Colonic mucosa (tissue), 4 donors: ENCODE measurements at regions not wholly inside any gene's neighbourhood (a gene's known extent, or its start where the extent isn't known, plus 50 kb on each side); places are given as distances from the start of the nearest gene placed in this dataset.

ENCODE experiments used
- DNase-seq: peaks from one replicate; pipeline ENCODE4 v3.0.0-alpha.2; 2020
- H3K27ac ChIP-seq: fragments of 200-600 bp; one replicate; pipeline ENCODE4 v1.8.0; 2021
- H3K27me3 ChIP-seq: fragments of 200-600 bp; one replicate; pipeline ENCODE4 v1.8.0; 2021
- H3K36me3 ChIP-seq: fragments of 200-600 bp; one replicate; pipeline ENCODE4 v1.8.0; 2021
- H3K4me1 ChIP-seq: fragments of 200-600 bp; one replicate; pipeline ENCODE4 v1.8.0; 2021; ENCODE audit warnings: mild to moderate bottlenecking
- H3K4me3 ChIP-seq: fragments of 200-600 bp; one replicate; pipeline ENCODE4 v1.8.0; 2021
- H3K9ac ChIP-seq, 2 donors: one replicate each; pipeline ENCODE4 v1.7.0; 2013; ENCODE audit warnings: control low read depth in 2 of 2, low read depth in 2 of 2, low read length in 2 of 2
- H3K9me3 ChIP-seq: fragments of 200-600 bp; one replicate; pipeline ENCODE4 v1.8.0; 2021
- intact Hi-C: fragments of 100-400 bp; cut with DNase I; formaldehyde crosslinking; loops from one replicate; pipeline ENCODE4 v1.14.1; 2022
- TF ChIP-seq, protein P1 (sequence below): fragments of 200-600 bp; IDR thresholded peaks from one replicate; pipeline ENCODE4 v1.8.0; 2022; ENCODE audit warnings: antibody characterized with exemption, mild to moderate bottlenecking
- donor health status: healthy.
- donor health status: DM: no; HTN: no; CAD: no.
- donor health status: DM: no; HTN: no; CAD: no.

DNA sequence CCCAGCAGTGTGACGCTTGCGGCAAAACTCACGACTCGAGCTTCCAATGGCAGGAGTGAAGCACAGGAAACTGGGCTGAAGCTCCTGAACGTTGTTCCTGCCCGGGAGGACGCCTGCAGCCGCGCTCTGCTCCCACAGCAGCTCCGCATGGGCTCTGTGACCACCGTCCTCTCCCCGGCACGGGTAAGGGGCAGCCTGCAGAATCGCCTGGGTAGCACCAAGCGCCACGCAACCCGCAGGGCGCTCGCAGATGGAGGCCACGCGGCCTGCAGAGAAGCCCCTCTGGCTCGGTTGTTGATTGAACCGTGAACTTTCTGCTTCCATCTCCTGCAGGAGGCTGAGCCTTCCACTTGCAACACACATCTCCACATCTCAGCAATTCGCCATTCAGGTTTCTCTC lies 63.3 kb upstream of the ZNF236 start:
- H3K27ac ChIP-seq = no peak overlapping the region
- H3K36me3 ChIP-seq = no peaks in the 10 kb centered on the region
- no peaks in the 10 kb centered on the region for H3K4me1 ChIP-seq
- no peaks in the 10 kb centered on the region for H3K27me3 ChIP-seq
- no peak overlapping the region for H3K4me3 ChIP-seq
- DNase-seq = no peak
- H3K9me3 ChIP-seq = no peaks in the 10 kb centered on the region
- intact Hi-C loops = no loop called here
- H3K9ac ChIP-seq = no peak overlapping the region
- TF ChIP-seq, protein P1, sequence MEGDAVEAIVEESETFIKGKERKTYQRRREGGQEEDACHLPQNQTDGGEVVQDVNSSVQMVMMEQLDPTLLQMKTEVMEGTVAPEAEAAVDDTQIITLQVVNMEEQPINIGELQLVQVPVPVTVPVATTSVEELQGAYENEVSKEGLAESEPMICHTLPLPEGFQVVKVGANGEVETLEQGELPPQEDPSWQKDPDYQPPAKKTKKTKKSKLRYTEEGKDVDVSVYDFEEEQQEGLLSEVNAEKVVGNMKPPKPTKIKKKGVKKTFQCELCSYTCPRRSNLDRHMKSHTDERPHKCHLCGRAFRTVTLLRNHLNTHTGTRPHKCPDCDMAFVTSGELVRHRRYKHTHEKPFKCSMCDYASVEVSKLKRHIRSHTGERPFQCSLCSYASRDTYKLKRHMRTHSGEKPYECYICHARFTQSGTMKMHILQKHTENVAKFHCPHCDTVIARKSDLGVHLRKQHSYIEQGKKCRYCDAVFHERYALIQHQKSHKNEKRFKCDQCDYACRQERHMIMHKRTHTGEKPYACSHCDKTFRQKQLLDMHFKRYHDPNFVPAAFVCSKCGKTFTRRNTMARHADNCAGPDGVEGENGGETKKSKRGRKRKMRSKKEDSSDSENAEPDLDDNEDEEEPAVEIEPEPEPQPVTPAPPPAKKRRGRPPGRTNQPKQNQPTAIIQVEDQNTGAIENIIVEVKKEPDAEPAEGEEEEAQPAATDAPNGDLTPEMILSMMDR = no peak

DNA sequence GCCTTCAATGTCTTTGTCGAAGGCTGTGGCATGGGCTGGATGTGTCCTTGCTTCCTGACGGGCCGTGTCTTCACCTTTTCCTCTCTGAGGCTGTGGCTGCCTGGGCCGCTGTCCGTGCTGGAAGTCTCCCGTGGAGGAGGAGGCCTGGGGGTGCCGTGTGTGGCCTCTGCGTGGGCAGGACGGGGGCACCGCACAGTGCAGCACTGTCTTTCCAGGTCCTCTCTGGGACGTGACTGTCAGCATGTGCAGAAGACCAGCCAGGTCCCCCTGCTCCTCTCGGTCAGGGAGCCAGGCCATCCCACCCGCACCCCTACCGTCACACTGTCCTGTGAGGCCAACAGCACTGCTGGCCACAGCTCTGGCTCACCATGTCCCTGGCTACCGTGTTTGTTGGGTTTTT lies 64.4 kb upstream of the ZNF236 start:
- Histone ChIP-seq H3K27me3 (no peaks in the 10 kb centered on the region), H3K9me3 (no peaks in the 10 kb centered on the region), H3K27ac (no peak overlapping the region), H3K9ac (no peak overlapping the region), H3K4me3 (no peak overlapping the region), H3K36me3 (no peaks in the 10 kb centered on the region), H3K4me1 (no peaks in the 10 kb centered on the region)
- TF ChIP-seq, protein P1 = no peak
- intact Hi-C loops = no loop called here
- DNase-seq = no peak

DNA sequence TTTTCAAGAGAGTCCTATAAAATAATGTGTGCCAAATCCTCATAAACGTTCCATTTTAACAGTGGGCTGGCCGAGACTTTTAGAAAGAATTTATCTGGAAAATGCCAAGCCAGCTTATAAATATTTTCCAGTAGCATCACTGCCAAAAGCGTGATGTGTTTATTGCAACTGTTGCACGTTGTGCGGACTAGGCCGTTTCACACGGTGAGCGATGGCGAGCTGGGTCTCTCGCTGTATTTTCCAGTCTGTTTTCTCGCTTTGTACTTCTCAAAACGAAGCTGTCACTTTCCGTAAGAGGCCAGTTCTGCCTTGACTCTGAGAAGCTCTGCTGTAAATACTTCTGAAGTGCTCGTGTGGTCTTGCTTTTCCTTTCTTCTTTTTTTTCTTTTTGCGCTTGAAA lies 65.0 kb upstream of the ZNF236 start:
- no peaks in the 10 kb centered on the region for H3K27me3 ChIP-seq
- intact Hi-C loops = no loop called here
- TF ChIP-seq, protein P1 = no peak
- H3K36me3 ChIP-seq = no peaks in the 10 kb centered on the region
- H3K4me3 ChIP-seq = no peak overlapping the region
- DNase-seq = no peak
- H3K9me3 ChIP-seq = no peaks in the 10 kb centered on the region
- H3K9ac ChIP-seq = no peak overlapping the region
- H3K27ac ChIP-seq = no peak overlapping the region
- no peaks in the 10 kb centered on the region for H3K4me1 ChIP-seq

DNA sequence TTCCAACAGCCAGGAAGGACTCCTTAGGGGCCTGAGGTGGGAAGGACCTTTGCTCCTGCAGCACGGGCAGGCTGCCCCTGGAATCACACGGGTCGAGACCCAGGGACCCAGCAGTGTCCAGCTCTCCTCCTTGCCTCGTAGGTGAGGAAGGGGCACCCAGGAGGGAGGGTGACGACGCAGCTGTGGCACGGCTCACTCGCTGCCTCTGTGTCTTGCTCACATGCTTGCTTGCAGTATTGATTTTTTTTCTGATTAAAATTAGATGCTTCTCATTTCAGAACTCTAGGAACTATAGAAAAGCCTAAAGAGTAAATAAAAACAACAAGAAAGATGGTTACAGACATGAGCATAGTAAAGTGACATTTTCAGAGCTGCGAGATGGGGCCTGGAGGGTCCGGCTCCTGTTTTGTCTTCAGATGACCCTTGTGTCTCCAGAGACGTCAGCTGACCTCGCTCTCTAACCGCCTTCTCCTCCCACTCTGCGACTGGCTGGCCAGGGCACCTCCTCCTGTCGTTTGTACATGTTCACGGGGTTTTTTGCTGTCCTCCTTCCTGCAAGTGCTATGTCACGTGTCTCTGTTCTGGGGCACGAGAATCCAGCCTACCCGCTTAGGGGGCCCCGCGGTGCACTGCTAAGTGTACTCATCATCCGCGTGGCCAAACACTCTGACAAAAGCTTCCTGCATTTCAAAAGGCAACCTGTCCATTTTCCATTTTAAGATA lies 65.7 kb upstream of the ZNF236 start:
- no peak overlapping the region for H3K4me3 ChIP-seq
- H3K36me3 ChIP-seq = no peaks in the 10 kb centered on the region
- no peaks in the 10 kb centered on the region for H3K4me1 ChIP-seq
- no peak overlapping the region for H3K9ac ChIP-seq
- no peak for DNase-seq
- TF ChIP-seq, protein P1 = no peak
- intact Hi-C loops = no loop called here
- no peak overlapping the region for H3K27ac ChIP-seq
- H3K9me3 ChIP-seq = no peaks in the 10 kb centered on the region
- H3K27me3 ChIP-seq = no peaks in the 10 kb centered on the region

GRCh38 chr18:76754351-76754750 lies 68.0 kb upstream of the ZNF236 start:
- Histone ChIP-seq H3K4me1 (no peaks in the 10 kb centered on the region), H3K9ac (no peak overlapping the region), H3K27ac (no peak overlapping the region), H3K4me3 (no peak overlapping the region), H3K9me3 (no peaks in the 10 kb centered on the region), H3K27me3 (no peaks in the 10 kb centered on the region), H3K36me3 (no peaks in the 10 kb centered on the region)
- intact Hi-C loops = no loop called here
- DNase-seq = no peak
- TF ChIP-seq, protein P1 = no peak
